Panc1 (cell line): ENCODE measurements at regions not wholly inside any gene's neighbourhood (a gene's known extent, or its start where the extent isn't known, plus 50 kb on each side); places are given as distances from the start of the nearest gene placed in this dataset.

ENCODE experiments used
- ATAC-seq: fragments of 200-7000 bp; cut with Tn5 transposase; 2 replicates; pipeline ENCODE4 v1.9.1; 2020; ENCODE audit warnings: mild to moderate bottlenecking, moderate library complexity
- BruUV-seq: library from RNA; stranded (reverse); fragments of 400-500 nt; replicated peaks from 2 replicates; lab custom pipeline; 2021; lab: Mats Ljungman, UMichigan
- CTCF ChIA-PET: fragments of 300-600 bp; sonication (Branson Sonifier 250); formaldehyde crosslinking; loops from one replicate; lab custom pipeline; 2022; ENCODE audit warnings: antibody characterized with exemption; lab: Charles Lee
- POLR2A ChIA-PET: fragments of 300-600 bp; sonication (Branson Sonifier 250); formaldehyde crosslinking; loops from one replicate; lab custom pipeline; 2022; ENCODE audit warnings: antibody characterized with exemption; lab: Charles Lee
- DNase-seq: peaks from one replicate; pipeline ENCODE4 v3.0.0-alpha.2; 2010; ENCODE audit warnings: low read depth, low spot score
- H3K27ac ChIP-seq: 2 replicates; pipeline ENCODE4 v1.5.1; 2011; ENCODE audit warnings: mild to moderate bottlenecking, low read length, inconsistent platforms
- H3K27me3 ChIP-seq: fragments of 200-500 bp; sonication (Bioruptor generic); 2 replicates; pipeline ENCODE4 v1.6.0; 2014; ENCODE audit warnings: low read length, inconsistent platforms; ENCODE audit not compliant: control insufficient read depth, insufficient read depth
- H3K36me3 ChIP-seq: fragments of 200-500 bp; sonication (Bioruptor generic); 2 replicates; pipeline ENCODE4 v1.5.1; 2014; ENCODE audit warnings: inconsistent platforms, mild to moderate bottlenecking, low read length, moderate library complexity; ENCODE audit not compliant: control insufficient read depth, insufficient read depth
- H3K4me1 ChIP-seq: 2 replicates; pipeline ENCODE4 v1.5.1; 2011; ENCODE audit warnings: inconsistent platforms, mild to moderate bottlenecking, low read length, moderate library complexity; ENCODE audit not compliant: control insufficient read depth, insufficient read depth
- H3K4me3 ChIP-seq, 2 experiments: 2 replicates each; pipeline ENCODE4 v1.5.1; 2011 to 2012; ENCODE audit warnings: low read depth in 2 of 2, low read length in 2 of 2, mild to moderate bottlenecking in 2 of 2, inconsistent platforms in 1 of 2, moderate library complexity in 1 of 2
- H3K9me3 ChIP-seq: fragments of 200-500 bp; sonication (Bioruptor generic); 2 replicates; pipeline ENCODE4 v1.5.1; 2014; ENCODE audit warnings: low read depth, mild to moderate bottlenecking, inconsistent platforms, low read length, moderate library complexity; ENCODE audit not compliant: control insufficient read depth, insufficient read depth
- CTCF ChIP-seq: fragments of 450-650 bp; IDR thresholded peaks from 2 replicates; pipeline ENCODE4 v1.5.1; 2017; ENCODE audit warnings: mild to moderate bottlenecking
- POLR2AphosphoS5 ChIP-seq: IDR thresholded peaks from 2 replicates; pipeline ENCODE4 v1.6.1; 2012; ENCODE audit warnings: mild to moderate bottlenecking, low read depth, low read length, moderate library complexity
- REST ChIP-seq, 2 experiments: IDR thresholded peaks; 2 replicates each; pipeline ENCODE4 v1.6.1; 2011 to 2012; ENCODE audit warnings: low read depth in 2 of 2, control low read depth in 1 of 2, low read length in 1 of 2, mild to moderate bottlenecking in 1 of 2, moderate library complexity in 1 of 2; ENCODE audit not compliant: insufficient read depth in 1 of 2
- SIN3A ChIP-seq: IDR thresholded peaks from 2 replicates; pipeline ENCODE4 v1.6.1; 2012; ENCODE audit warnings: low read depth, mild to moderate bottlenecking, low read length, moderate library complexity, borderline replicate concordance; ENCODE audit not compliant: insufficient read depth
- TCF7L2 ChIP-seq: IDR thresholded peaks from 2 replicates; pipeline ENCODE4 v1.6.1; 2011; ENCODE audit warnings: mild to moderate bottlenecking, low read depth, low read length, inconsistent platforms
- in situ Hi-C: cut with HindIII; loops from 2 replicates; pipeline ENCODE4 v1.10.0; 2016; ENCODE audit warnings: low sequenced_read_pairs, low pct_unique_long_range_greater_than_20kb
- intact Hi-C: fragments of 100-400 bp; cut with micrococcal nuclease; formaldehyde crosslinking; loops from one replicate; pipeline ENCODE4 v1.10.0; 2022; ENCODE audit not compliant: unreplicated experiment

- ATAC-seq = no peak
- POLR2A ChIA-PET = no interaction called here
- no TSS peak for BruUV-seq
- no peak overlapping the region for H3K4me3 ChIP-seq
- intact Hi-C loops (no loop called here), in situ Hi-C loops (no loop called here)
- no peak overlapping the region for H3K27ac ChIP-seq
- no peaks in the 10 kb centered on the region for H3K9me3 ChIP-seq
- DNase-seq = no peak
- CTCF ChIA-PET = no interaction called here
- no peaks in the 10 kb centered on the region for H3K4me1 ChIP-seq
- peaks cover 11% of the 10 kb centered on the region for H3K27me3 ChIP-seq
- H3K36me3 ChIP-seq = no peaks in the 10 kb centered on the region
- no peak for TF ChIP-seq SIN3A
- TF ChIP-seq REST (IDR thresholded peaks at IDR 0.05; ENCODE audit: insufficient read depth in 1 of 2, low read depth in 2 of 2, low read length in 1 of 2) = no peak
- TF ChIP-seq TCF7L2 = no peak
- no peak for TF ChIP-seq CTCF
- no peak for TF ChIP-seq POLR2AphosphoS5
Observed at GRCh38 chr20:59547596-59547995, 56.7 kb upstream of the PHACTR3 start.
